Natural killer cell (primary cell): ENCODE measurements at regions not wholly inside any gene's neighbourhood (a gene's known extent, or its start where the extent isn't known, plus 50 kb on each side); places are given as distances from the start of the nearest gene placed in this dataset.
"Not testable (repeated sequence)": the region's sequence is repeated elsewhere in the genome, so short reads cannot be mapped to it uniquely, and the experiment has no call there.

ENCODE experiments used
- ATAC-seq, 3 donors: fragments of 150-1000 bp in 2 of 3; fragments of 200-7000 bp in 1 of 3; cut with Tn5 transposase; 1 replicate in 1 of 3; 2 replicates in 2 of 3; pipeline ENCODE4 v1.10.0; 2021; ENCODE audit warnings: mild to moderate bottlenecking in 2 of 3, moderate library complexity in 2 of 3
- DNase-seq, 2 donors: peaks; one replicate each; pipeline versions ENCODE4 v3.0.0 to v3.0.0-alpha.2; 2013 to 2021; ENCODE audit warnings: mixed read lengths in 1 of 2
- H3K27ac ChIP-seq: one replicate; pipeline ENCODE4 v1.5.1; 2013; ENCODE audit warnings: mild to moderate bottlenecking, low read length
- H3K27me3 ChIP-seq: one replicate; pipeline ENCODE4 v1.6.1; 2013; ENCODE audit warnings: low read length; ENCODE audit not compliant: control insufficient read depth, insufficient read depth
- H3K36me3 ChIP-seq: one replicate; pipeline ENCODE4 v1.6.1; 2013; ENCODE audit warnings: low read length; ENCODE audit not compliant: control insufficient read depth, insufficient read depth
- H3K4me1 ChIP-seq: one replicate; pipeline ENCODE4 v1.6.1; 2013; ENCODE audit warnings: low read length; ENCODE audit not compliant: control insufficient read depth, insufficient read depth
- H3K4me3 ChIP-seq: one replicate; pipeline ENCODE4 v1.5.1; 2013; ENCODE audit warnings: low read length
- H3K9me3 ChIP-seq: one replicate; pipeline ENCODE4 v1.6.1; 2013; ENCODE audit warnings: low read length; ENCODE audit not compliant: control insufficient read depth, insufficient read depth
- H3K27ac Mint-ChIP-seq, 2 donors: one replicate each; pipeline ENCODE4 v1.8.0; 2022; ENCODE audit warnings: mild to moderate bottlenecking in 2 of 2, mixed read lengths in 2 of 2, moderate library complexity in 1 of 2
- H3K27me3 Mint-ChIP-seq, 2 donors: one replicate each; pipeline ENCODE4 v1.8.0; 2022; ENCODE audit warnings: low read depth in 2 of 2, mixed read lengths in 2 of 2
- H3K36me3 Mint-ChIP-seq: one replicate; pipeline ENCODE4 v1.8.0; 2022; ENCODE audit warnings: mixed read lengths
- H3K4me1 Mint-ChIP-seq, 2 donors: one replicate each; pipeline ENCODE4 v1.8.0; 2022; ENCODE audit warnings: mixed read lengths in 2 of 2
- H3K4me3 Mint-ChIP-seq: one replicate; pipeline ENCODE4 v1.8.0; 2022; ENCODE audit warnings: mild to moderate bottlenecking, moderate library complexity, mixed read lengths
- H3K9me3 Mint-ChIP-seq, 2 donors: one replicate each; pipeline ENCODE4 v1.8.0; 2022; ENCODE audit warnings: mixed read lengths in 2 of 2
- CTCF ChIP-seq: fragments of 200-600 bp; IDR thresholded peaks from one replicate; pipeline ENCODE4 v1.8.0; 2022; ENCODE audit warnings: antibody characterized with exemption
- WGBS: methylation state at CpG from one replicate; pipeline ENCODE4 v1.1.7; 2013; ENCODE audit warnings: missing lambda C conversion rate; ENCODE audit not compliant: insufficient coverage; 5-methylcytosine and 5-hydroxymethylcytosine counted together
- intact Hi-C: fragments of 100-400 bp; cut with micrococcal nuclease; formaldehyde crosslinking; loops from one replicate; pipeline ENCODE4 v1.14.2; 2022

GRCh38 chr9:89680547-89681467 is 76.0 kb downstream of the GADD45G start:
- Histone ChIP-seq H3K27me3 (no peaks in the 10 kb centered on the region), H3K27ac (no peak overlapping the region), H3K9me3 (no peaks in the 10 kb centered on the region), H3K4me1 (no peaks in the 10 kb centered on the region), H3K36me3 (no peaks in the 10 kb centered on the region), H3K4me3 (no peak overlapping the region)
- intact Hi-C loops, result no loop called here
- ATAC-seq (no peak), DNase-seq (no peak)
- 88% methylated on average over 30 of the region's 42 CpGs for WGBS
- no peaks in the 10 kb centered on the region for H3K27me3 Mint-ChIP-seq
- H3K9me3 Mint-ChIP-seq, result no peaks in the 10 kb centered on the region
- no peaks in the 10 kb centered on the region for H3K4me1 Mint-ChIP-seq
- TF ChIP-seq CTCF, result no peak
- H3K27ac Mint-ChIP-seq, result no peak overlapping the region
- no peaks in the 10 kb centered on the region for H3K36me3 Mint-ChIP-seq
- H3K4me3 Mint-ChIP-seq, result no peak overlapping the region

GRCh38 chr9:89681468-89681859 is 76.7 kb downstream of the GADD45G start:
- 100% methylated on average over 4 of the region's 17 CpGs for WGBS
- H3K36me3 ChIP-seq, intact Hi-C loops, ATAC-seq, H3K9me3 Mint-ChIP-seq, H3K9me3 ChIP-seq, H3K27ac Mint-ChIP-seq, H3K27me3 ChIP-seq, H3K4me1 Mint-ChIP-seq, DNase-seq, H3K4me1 ChIP-seq, H3K27ac ChIP-seq, H3K27me3 Mint-ChIP-seq, H3K36me3 Mint-ChIP-seq, H3K4me3 ChIP-seq, H3K4me3 Mint-ChIP-seq: not testable (repeated sequence)

- H3K27me3 Mint-ChIP-seq, result peaks cover 0 to 4% of the 10 kb centered on the region in 2 donors
- no peaks in the 10 kb centered on the region for H3K36me3 Mint-ChIP-seq
- Histone ChIP-seq H3K27me3 (no peaks in the 10 kb centered on the region), H3K4me3 (no peak overlapping the region), H3K4me1 (no peaks in the 10 kb centered on the region), H3K36me3 (no peaks in the 10 kb centered on the region), H3K27ac (no peak overlapping the region), H3K9me3 (no peaks in the 10 kb centered on the region)
- no peak for TF ChIP-seq CTCF
- H3K9me3 Mint-ChIP-seq, result no peaks in the 10 kb centered on the region
- no peak overlapping the region for H3K27ac Mint-ChIP-seq
- no peaks in the 10 kb centered on the region for H3K4me1 Mint-ChIP-seq
- ATAC-seq (no peak), DNase-seq (no peak)
- intact Hi-C loops, result no loop called here
- H3K4me3 Mint-ChIP-seq, result no peak overlapping the region
- 93% methylated on average over 5 of the region's 6 CpGs for WGBS
These were observed 78.8 kb downstream of the GADD45G start for GRCh38 chr9:89683626-89684025.

- no peak for ATAC-seq
- Histone ChIP-seq H3K9me3 (no peaks in the 10 kb centered on the region), H3K27me3 (no peaks in the 10 kb centered on the region), H3K36me3 (no peaks in the 10 kb centered on the region), H3K4me1 (no peaks in the 10 kb centered on the region), H3K27ac (no peak overlapping the region), H3K4me3 (no peak overlapping the region)
- no peaks in the 10 kb centered on the region for H3K9me3 Mint-ChIP-seq
- peaks cover 0 to 4% of the 10 kb centered on the region in 2 donors for H3K27me3 Mint-ChIP-seq
- no peaks in the 10 kb centered on the region for H3K36me3 Mint-ChIP-seq
- intact Hi-C loops, result no loop called here
- TF ChIP-seq CTCF, result no peak
- no peaks in the 10 kb centered on the region for H3K4me1 Mint-ChIP-seq
- DNase-seq, result no peak
- H3K4me3 Mint-ChIP-seq, result no peak overlapping the region
- WGBS, result 92% methylated on average over 4 of the region's 4 CpGs
- H3K27ac Mint-ChIP-seq, result no peak overlapping the region
These were observed 79.4 kb downstream of the GADD45G start for GRCh38 chr9:89684218-89684617.
